EH (cell line): ENCODE measurements at regions not wholly inside any gene's neighbourhood (a gene's known extent, or its start where the extent isn't known, plus 50 kb on each side); places are given as distances from the start of the nearest gene placed in this dataset.

Experiments
- DNase-seq: peaks from one replicate; pipeline ENCODE4 v3.0.0-alpha.2; 2015; ENCODE audit warnings: low read depth

DNA sequence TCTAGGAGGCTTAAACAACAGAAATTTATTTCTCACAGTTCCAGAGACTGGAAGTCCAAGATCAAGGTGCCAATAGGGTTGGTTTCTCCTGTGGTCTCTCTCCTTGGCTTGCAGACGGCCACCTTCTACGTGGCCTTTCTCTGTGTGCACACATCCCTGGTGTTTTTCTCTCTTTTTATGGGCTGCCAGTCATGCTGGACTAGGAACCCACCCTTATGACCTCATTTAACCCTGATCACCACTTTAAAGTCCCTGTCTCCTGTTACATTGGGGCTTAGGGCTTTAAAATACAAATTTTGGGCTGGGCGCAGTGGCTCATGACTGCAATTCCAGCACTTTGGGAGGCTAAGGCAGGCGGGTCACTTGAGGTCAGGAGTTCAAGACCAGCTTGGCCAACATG is 157.1 kb downstream of the TLE1 start:
- DNase-seq, result no peak

DNA sequence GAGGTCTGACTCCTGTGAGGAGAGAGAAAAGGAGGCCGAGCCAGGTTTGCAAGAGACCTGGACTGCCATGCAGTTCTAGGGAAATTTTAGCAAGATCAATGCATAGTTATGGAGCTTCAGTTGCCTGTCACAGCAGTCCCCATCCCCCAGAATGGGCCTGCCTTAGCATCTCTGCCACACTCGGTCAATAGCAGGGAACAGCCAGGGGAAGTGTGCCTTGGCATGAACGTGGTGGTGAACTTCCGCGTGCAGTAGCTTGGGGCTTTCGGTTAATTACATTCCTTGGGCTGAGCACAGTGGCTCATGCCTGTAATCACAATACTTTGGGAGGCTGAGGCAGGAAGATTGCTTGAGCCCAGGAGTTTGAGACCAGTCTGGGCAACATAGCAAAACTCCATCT is 157.8 kb downstream of the TLE1 start:
- no peak for DNase-seq

DNA sequence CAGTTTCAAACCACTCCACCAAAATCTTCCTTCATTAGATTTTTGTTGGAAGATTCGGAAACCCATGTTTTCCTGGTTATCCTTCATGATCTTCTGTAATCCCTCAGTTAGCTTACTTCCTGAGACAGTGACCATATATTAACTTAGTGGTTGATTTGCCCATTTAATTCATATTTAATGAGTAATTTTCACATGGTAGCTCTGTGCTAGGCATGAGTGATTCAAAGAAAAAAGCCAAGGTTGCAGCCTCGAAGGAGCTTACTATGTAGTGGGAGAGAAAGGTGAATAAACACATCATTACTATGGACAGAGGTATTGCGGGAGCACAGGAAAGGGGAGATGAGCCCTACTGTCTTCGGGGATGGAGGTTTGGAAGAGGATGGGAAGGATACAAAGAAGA is 158.5 kb downstream of the TLE1 start:
- DNase-seq, result no peak

DNA sequence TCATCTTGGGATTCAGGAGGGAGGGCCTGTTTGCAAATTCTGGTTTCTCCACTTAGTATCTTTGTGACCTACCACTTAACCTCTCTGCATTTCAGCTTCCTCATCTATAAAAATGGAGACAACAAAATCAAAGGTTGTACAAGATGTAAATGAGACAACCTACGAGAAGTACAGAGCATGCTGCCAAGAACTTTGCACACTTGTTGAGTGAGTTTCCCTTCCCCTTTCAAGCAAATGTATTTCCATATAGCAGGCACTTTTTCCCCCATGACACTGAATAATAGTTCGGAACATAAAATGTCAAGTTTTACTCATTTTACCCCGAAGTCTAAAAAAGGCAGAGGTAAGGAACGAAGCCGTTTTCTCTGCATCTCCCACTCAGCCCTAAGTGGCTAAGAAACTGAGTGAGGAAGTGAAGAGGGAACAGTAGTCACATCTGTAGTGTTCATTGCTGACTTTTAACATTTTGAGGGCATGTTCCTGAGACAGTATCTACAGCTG is 159.0 kb downstream of the TLE1 start:
- DNase-seq, result no peak

DNA sequence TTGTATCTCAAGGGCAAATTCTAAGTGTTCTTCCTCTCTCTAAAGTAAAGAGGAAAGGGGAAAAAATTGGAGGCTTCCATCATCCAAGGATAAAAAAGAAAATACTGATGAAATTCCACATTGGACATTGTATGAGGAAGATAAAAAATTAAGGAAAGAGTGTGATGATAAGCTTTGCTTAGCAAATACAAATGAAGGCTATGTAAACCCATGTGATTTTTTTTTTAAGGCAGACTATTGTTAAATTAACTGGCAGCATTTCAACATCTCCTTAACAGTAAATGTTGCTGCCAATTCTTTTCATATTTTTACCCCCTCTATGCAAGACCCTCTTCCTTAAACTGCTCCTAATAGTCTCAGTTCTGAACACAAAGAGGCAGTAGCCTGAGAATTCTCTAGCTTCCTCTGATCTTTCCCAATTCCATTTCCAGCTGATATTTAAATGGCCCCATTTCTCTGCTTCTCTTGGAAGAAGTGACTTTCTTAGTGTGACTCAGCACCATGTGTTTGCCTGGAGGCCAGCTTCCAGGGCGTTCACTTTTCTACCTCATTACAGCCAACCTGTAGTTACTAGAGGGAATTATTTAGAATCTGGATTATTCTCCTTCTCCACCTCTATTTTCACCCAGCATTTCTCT is 159.7 kb downstream of the TLE1 start:
- DNase-seq, result peak; percentile 48

DNA sequence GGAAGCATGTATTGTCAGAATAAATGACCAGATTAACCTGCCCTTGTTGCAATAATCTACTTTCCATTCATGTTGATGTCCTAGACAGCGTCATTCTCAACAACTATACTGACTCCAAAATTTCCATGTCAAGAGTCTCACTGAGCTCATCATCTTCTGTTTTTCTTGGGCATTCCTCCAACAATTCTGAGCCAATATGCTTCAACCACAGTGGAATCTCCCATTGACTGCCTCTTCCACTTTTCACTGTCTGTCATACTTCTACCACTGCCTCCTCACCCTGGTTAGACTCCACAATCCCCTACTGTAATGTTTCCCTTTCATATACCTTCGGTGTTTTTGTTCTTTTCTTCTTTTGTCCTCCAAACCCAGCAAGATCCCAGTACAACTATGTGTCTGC is 162.8 kb downstream of the TLE1 start:
- peak; percentile 73 for DNase-seq

GRCh38 chr9:81522716-81523551 is 166.4 kb downstream of the TLE1 start:
- DNase-seq, result peak; percentile 77

- no peak for DNase-seq
These were observed 167.5 kb downstream of the TLE1 start for GRCh38 chr9:81521892-81522291.

GRCh38 chr9:81519816-81520495 is 169.4 kb downstream of the TLE1 start:
- no peak for DNase-seq

GRCh38 chr9:81517954-81518353 is 171.4 kb downstream of the TLE1 start:
- no peak for DNase-seq

DNA sequence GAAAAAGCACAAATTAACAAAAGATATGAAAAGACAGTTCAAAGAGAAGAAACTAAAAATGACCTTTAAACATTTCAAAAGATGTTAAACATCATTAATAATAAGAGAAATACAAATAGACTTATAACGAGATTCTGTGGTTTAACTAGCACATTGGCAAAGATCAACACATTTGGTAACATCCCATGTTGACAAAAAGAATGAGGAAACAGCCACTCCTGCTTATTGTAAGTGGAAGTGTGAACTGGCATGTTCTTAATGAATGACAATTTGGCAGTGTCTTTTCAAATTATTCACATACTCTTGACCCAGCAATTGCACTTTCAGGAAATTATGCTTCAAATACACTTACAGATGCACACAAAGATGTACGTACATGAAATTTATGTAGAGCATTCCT is 176.3 kb downstream of the TLE1 start:
- DNase-seq, result no peak

- DNase-seq, result no peak
These were observed 176.7 kb downstream of the TLE1 start for GRCh38 chr9:81512641-81513040.

DNA sequence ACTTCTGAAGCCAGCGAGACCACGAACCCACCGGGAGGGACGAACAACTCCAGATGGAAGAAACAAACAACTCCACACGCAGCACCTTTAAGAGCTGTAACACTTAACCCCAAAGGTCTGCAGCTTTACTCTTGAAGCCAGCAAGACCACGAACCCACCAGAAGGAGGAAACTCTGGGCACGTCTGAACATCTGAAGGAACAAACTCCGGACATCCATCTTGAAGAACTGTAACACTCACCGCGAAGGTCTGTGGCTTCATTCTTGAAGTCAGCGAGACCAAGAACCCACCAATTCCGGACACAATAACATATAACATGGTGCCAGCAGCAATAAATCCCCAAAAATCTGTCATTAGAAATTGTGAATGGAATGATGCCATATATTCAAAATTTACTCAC is 180.9 kb downstream of the TLE1 start:
- DNase-seq, result no peak

GRCh38 chr9:81506941-81507864 is 182.1 kb downstream of the TLE1 start:
- no peak for DNase-seq

GRCh38 chr9:81499594-81499993 is 189.8 kb downstream of the TLE1 start:
- DNase-seq, result no peak

- DNase-seq, result peak; percentile 91
These were observed 190.3 kb downstream of the TLE1 start for GRCh38 chr9:81499021-81499454.

GRCh38 chr9:81498576-81498975 is 190.8 kb downstream of the TLE1 start:
- no peak for DNase-seq

GRCh38 chr9:81497091-81497490 is 192.3 kb downstream of the TLE1 start:
- DNase-seq, result peak; percentile 21

GRCh38 chr9:81492710-81493447 is 196.5 kb downstream of the TLE1 start:
- peak; percentile 97 for DNase-seq

GRCh38 chr9:81490605-81491331 is 198.6 kb downstream of the TLE1 start:
- DNase-seq, result peak; percentile 73
